ENCODE measurements at regions not wholly inside any gene's neighbourhood (a gene's known extent, or its start where the extent isn't known, plus 50 kb on each side); places are given as distances from the start of the nearest gene placed in this dataset.

- no peak overlapping the region for H3K9ac ChIP-seq (ENCODE audit: low read length)
- no peak overlapping the region for H2AFZ ChIP-seq (ENCODE audit: low read depth, low read length)
- no peak overlapping the region for H3K4me3 ChIP-seq (ENCODE audit: low read length)
- TF ChIP-seq RAD21 (conservative IDR thresholded peaks at IDR 0.05), result no peak
- TF ChIP-seq, protein P1, sequence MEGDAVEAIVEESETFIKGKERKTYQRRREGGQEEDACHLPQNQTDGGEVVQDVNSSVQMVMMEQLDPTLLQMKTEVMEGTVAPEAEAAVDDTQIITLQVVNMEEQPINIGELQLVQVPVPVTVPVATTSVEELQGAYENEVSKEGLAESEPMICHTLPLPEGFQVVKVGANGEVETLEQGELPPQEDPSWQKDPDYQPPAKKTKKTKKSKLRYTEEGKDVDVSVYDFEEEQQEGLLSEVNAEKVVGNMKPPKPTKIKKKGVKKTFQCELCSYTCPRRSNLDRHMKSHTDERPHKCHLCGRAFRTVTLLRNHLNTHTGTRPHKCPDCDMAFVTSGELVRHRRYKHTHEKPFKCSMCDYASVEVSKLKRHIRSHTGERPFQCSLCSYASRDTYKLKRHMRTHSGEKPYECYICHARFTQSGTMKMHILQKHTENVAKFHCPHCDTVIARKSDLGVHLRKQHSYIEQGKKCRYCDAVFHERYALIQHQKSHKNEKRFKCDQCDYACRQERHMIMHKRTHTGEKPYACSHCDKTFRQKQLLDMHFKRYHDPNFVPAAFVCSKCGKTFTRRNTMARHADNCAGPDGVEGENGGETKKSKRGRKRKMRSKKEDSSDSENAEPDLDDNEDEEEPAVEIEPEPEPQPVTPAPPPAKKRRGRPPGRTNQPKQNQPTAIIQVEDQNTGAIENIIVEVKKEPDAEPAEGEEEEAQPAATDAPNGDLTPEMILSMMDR (IDR thresholded peaks at IDR 0.05; ENCODE audit: poor library complexity, severe bottlenecking), result no peak
- no peak for TF ChIP-seq REST (IDR thresholded peaks at IDR 0.05; ENCODE audit: borderline replicate concordance)
- TF ChIP-seq MXI1 (conservative IDR thresholded peaks at IDR 0.05; ENCODE audit: poor library complexity, severe bottlenecking), result no peak
- TF ChIP-seq TAF1 (IDR thresholded peaks at IDR 0.05; ENCODE audit: low read depth), result no peak
- TF ChIP-seq EP300 (conservative IDR thresholded peaks at IDR 0.05; ENCODE audit: poor library complexity, severe bottlenecking), result no peak
- TF ChIP-seq SMC3 (conservative IDR thresholded peaks at IDR 0.05; ENCODE audit: poor library complexity), result no peak
- TF ChIP-seq EZH2 (IDR thresholded peaks at IDR 0.05; ENCODE audit: borderline replicate concordance, insufficient read depth, low read length, poor library complexity, severe bottlenecking), result no peak
- no peak for TF ChIP-seq POLR2AphosphoS5 (IDR thresholded peaks at IDR 0.05)
- no peaks in the 10 kb centered on the region for H3K9me3 ChIP-seq (ENCODE audit: low read length)
- H3K79me2 ChIP-seq (replicated peaks; ENCODE audit: insufficient read depth, low read length), result no peaks in the 10 kb centered on the region
- H3K36me3 ChIP-seq (ENCODE audit: insufficient read depth, low read length), result no peaks in the 10 kb centered on the region
- no peaks in the 10 kb centered on the region for H3K9me2 ChIP-seq (ENCODE audit: insufficient read depth, low read length)
- no peaks in the 10 kb centered on the region for H4K20me1 ChIP-seq (ENCODE audit: insufficient read depth)
- H3F3A ChIP-seq (ENCODE audit: insufficient read depth, low read length, poor library complexity, severe bottlenecking), result no peaks in the 10 kb centered on the region
- H3K27ac ChIP-seq (ENCODE audit: low read length), result no peak overlapping the region
- H3K4me2 ChIP-seq (ENCODE audit: low read length), result no peak overlapping the region
- no peaks in the 10 kb centered on the region for H3K27me3 ChIP-seq (ENCODE audit: insufficient read depth, low read depth, low read length)
Observed at GRCh38 chr4:74858921-74859562, 64.7 kb upstream of the BTC start.

GRCh38 chr4:74855879-74856278, 61.6 kb upstream of the BTC start:
- Histone ChIP-seq H3K9me3 (ENCODE audit: low read length) (no peaks in the 10 kb centered on the region), H3F3A (ENCODE audit: insufficient read depth, low read length, poor library complexity, severe bottlenecking) (no peaks in the 10 kb centered on the region), H4K20me1 (ENCODE audit: insufficient read depth) (no peaks in the 10 kb centered on the region), H3K36me3 (ENCODE audit: insufficient read depth, low read length) (no peaks in the 10 kb centered on the region), H3K27ac (ENCODE audit: low read length) (no peak overlapping the region), H2AFZ (ENCODE audit: low read depth, low read length) (no peak overlapping the region), H3K9me2 (ENCODE audit: insufficient read depth, low read length) (no peaks in the 10 kb centered on the region), H3K4me2 (ENCODE audit: low read length) (no peak overlapping the region), H3K27me3 (ENCODE audit: insufficient read depth, low read depth, low read length) (no peaks in the 10 kb centered on the region), H3K79me2 (replicated peaks; ENCODE audit: insufficient read depth, low read length) (no peaks in the 10 kb centered on the region), H3K4me3 (ENCODE audit: low read length) (no peak overlapping the region), H3K9ac (ENCODE audit: low read length) (no peak overlapping the region)
- TF ChIP-seq, protein P1 (IDR thresholded peaks at IDR 0.05; ENCODE audit: poor library complexity, severe bottlenecking), result no peak
- TF ChIP-seq MXI1 (conservative IDR thresholded peaks at IDR 0.05; ENCODE audit: poor library complexity, severe bottlenecking), result no peak
- TF ChIP-seq SMC3 (conservative IDR thresholded peaks at IDR 0.05; ENCODE audit: poor library complexity), result no peak
- no peak for TF ChIP-seq POLR2AphosphoS5 (IDR thresholded peaks at IDR 0.05)
- TF ChIP-seq TAF1 (IDR thresholded peaks at IDR 0.05; ENCODE audit: low read depth), result no peak
- no peak for TF ChIP-seq REST (IDR thresholded peaks at IDR 0.05; ENCODE audit: borderline replicate concordance)
- TF ChIP-seq RAD21 (conservative IDR thresholded peaks at IDR 0.05), result no peak

Data from neural cell (in vitro differentiated cells).